SK-N-SH treated with all-trans-retinoic acid at 6 μM for 48 hours (cell line): ENCODE measurements at regions not wholly inside any gene's neighbourhood (a gene's known extent, or its start where the extent isn't known, plus 50 kb on each side); places are given as distances from the start of the nearest gene placed in this dataset.

ENCODE experiments used
- ATAC-seq: fragments of 200-7000 bp; cut with Tn5 transposase; 3 replicates; pipeline ENCODE4 v1.9.1; 2020; ENCODE audit warnings: mild to moderate bottlenecking, moderate library complexity
- ARNTL ChIP-seq: fragments of 450-650 bp; formaldehyde crosslinking; IDR thresholded peaks from 2 replicates; pipeline ENCODE4 v1.5.0; 2020; ENCODE audit warnings: low read depth, mild to moderate bottlenecking, moderate library complexity, borderline replicate concordance
- BACH2 ChIP-seq: fragments of 250-450 bp; sonication (Bioruptor Pico); IDR thresholded peaks from 2 replicates; pipeline ENCODE4 v1.9.0; 2021; ENCODE audit warnings: mild to moderate bottlenecking, borderline replicate concordance
- CREB5 ChIP-seq: fragments of 250-450 bp; sonication (Bioruptor Pico); IDR thresholded peaks from 2 replicates; pipeline ENCODE4 v1.5.1; 2020; ENCODE audit warnings: low read depth, mild to moderate bottlenecking, moderate library complexity
- CSDC2 ChIP-seq: fragments of 250-450 bp; sonication (Bioruptor Pico); IDR thresholded peaks from 2 replicates; pipeline ENCODE4 v1.5.0; 2020; ENCODE audit warnings: mild to moderate bottlenecking, moderate library complexity
- ESRRG ChIP-seq: fragments of 250-450 bp; sonication (Bioruptor Pico); IDR thresholded peaks from 2 replicates; pipeline ENCODE4 v1.6.1; 2021; ENCODE audit warnings: mild to moderate bottlenecking
- GLIS3 ChIP-seq: fragments of 250-450 bp; sonication (Bioruptor Pico); IDR thresholded peaks from 2 replicates; pipeline ENCODE4 v1.5.0; 2020; ENCODE audit warnings: mild to moderate bottlenecking, moderate library complexity
- ISL1 ChIP-seq: fragments of 250-450 bp; sonication (Bioruptor Pico); IDR thresholded peaks from 2 replicates; pipeline ENCODE4 v2.1.2; 2022; ENCODE audit warnings: mild to moderate bottlenecking, moderate library complexity
- PATZ1 ChIP-seq: fragments of 250-450 bp; sonication (Bioruptor Pico); IDR thresholded peaks from 2 replicates; pipeline ENCODE4 v1.8.0; 2020; ENCODE audit warnings: mild to moderate bottlenecking, moderate library complexity, borderline replicate concordance
- POU6F1 ChIP-seq: fragments of 250-450 bp; sonication (Bioruptor Pico); IDR thresholded peaks from 2 replicates; pipeline ENCODE4 v1.8.0; 2021; ENCODE audit warnings: low read depth, mild to moderate bottlenecking, moderate library complexity, borderline replicate concordance
- PPARA ChIP-seq: fragments of 250-450 bp; sonication (Bioruptor Pico); IDR thresholded peaks from 2 replicates; pipeline ENCODE4 v1.5.0; 2020; ENCODE audit warnings: mild to moderate bottlenecking, borderline replicate concordance
- RARB ChIP-seq: fragments of 250-450 bp; sonication (Bioruptor Pico); IDR thresholded peaks from 2 replicates; pipeline ENCODE4 v1.8.0; 2021; ENCODE audit warnings: mild to moderate bottlenecking, moderate library complexity
- SNAI2 ChIP-seq: fragments of 250-450 bp; sonication (Bioruptor Pico); IDR thresholded peaks from 2 replicates; pipeline ENCODE4 v1.5.0; 2020; ENCODE audit warnings: mild to moderate bottlenecking, moderate library complexity
- TCF4 ChIP-seq: fragments of 250-450 bp; sonication (Bioruptor Pico); IDR thresholded peaks from 2 replicates; pipeline ENCODE4 v1.8.0; 2021; ENCODE audit warnings: mild to moderate bottlenecking, moderate library complexity, borderline replicate concordance
- TOX ChIP-seq: fragments of 250-450 bp; sonication (Bioruptor Pico); IDR thresholded peaks from 2 replicates; pipeline ENCODE4 v1.8.0; 2021; ENCODE audit warnings: mild to moderate bottlenecking, moderate library complexity, borderline replicate concordance
- TSHZ2 ChIP-seq: fragments of 250-450 bp; sonication (Bioruptor Pico); IDR thresholded peaks from 2 replicates; pipeline ENCODE4 v1.5.0; 2020; ENCODE audit warnings: mild to moderate bottlenecking, moderate library complexity
- ZC3H10 ChIP-seq: fragments of 250-450 bp; sonication (Bioruptor Pico); IDR thresholded peaks from 2 replicates; pipeline ENCODE4 v1.5.1; 2021; ENCODE audit warnings: mild to moderate bottlenecking, moderate library complexity
- ZFP30 ChIP-seq: fragments of 450-650 bp; formaldehyde crosslinking; IDR thresholded peaks from 2 replicates; pipeline ENCODE4 v1.5.0; 2022; ENCODE audit warnings: mild to moderate bottlenecking, moderate library complexity
- ZNF565 ChIP-seq: fragments of 450-650 bp; formaldehyde crosslinking; conservative IDR thresholded peaks from 2 replicates; pipeline ENCODE4 v1.5.0; 2020; ENCODE audit warnings: low read depth, mild to moderate bottlenecking, moderate library complexity
- ZNF70 ChIP-seq: fragments of 450-650 bp; formaldehyde crosslinking; IDR thresholded peaks from 2 replicates; pipeline ENCODE4 v1.5.0; 2020; ENCODE audit warnings: mild to moderate bottlenecking, moderate library complexity

GRCh38 chr2:220641137-220641536 lies 931.0 kb downstream of the EPHA4 start:
- TF ChIP-seq CREB5 (CRISPR knock-in tag): no peak
- TF ChIP-seq TCF4: no peak
- TF ChIP-seq SNAI2 (CRISPR knock-in tag): no peak
- TF ChIP-seq ISL1: no peak
- no peak for TF ChIP-seq POU6F1 (CRISPR knock-in tag)
- TF ChIP-seq ESRRG (CRISPR knock-in tag): no peak
- no peak for TF ChIP-seq ZC3H10 (CRISPR knock-in tag)
- no peak for TF ChIP-seq TSHZ2
- TF ChIP-seq CSDC2 (CRISPR knock-in tag): no peak
- TF ChIP-seq, all 23 proteins: peak for 0
- no peak for ATAC-seq

GRCh38 chr2:220646424-220646823 lies 925.7 kb downstream of the EPHA4 start:
- ATAC-seq: no peak
- no peak for TF ChIP-seq GLIS3 (CRISPR knock-in tag)
- no peak for TF ChIP-seq ESRRG (CRISPR knock-in tag)
- TF ChIP-seq PPARA: no peak
- no peak for TF ChIP-seq TSHZ2
- TF ChIP-seq ZNF70 (CRISPR knock-in tag): no peak
- TF ChIP-seq RARB: no peak
- TF ChIP-seq BACH2: no peak
- TF ChIP-seq POU6F1 (CRISPR knock-in tag): no peak
- no peak for TF ChIP-seq PATZ1
- no peak for TF ChIP-seq CSDC2 (CRISPR knock-in tag)
- TF ChIP-seq ARNTL: no peak
- TF ChIP-seq TOX (CRISPR knock-in tag): no peak
- no peak for TF ChIP-seq ZNF565 (CRISPR knock-in tag)
- no peak for TF ChIP-seq CREB5 (CRISPR knock-in tag)
- no peak for TF ChIP-seq TCF4
- TF ChIP-seq ZFP30 (CRISPR knock-in tag): no peak
- no peak for TF ChIP-seq ISL1
